Activated naive CD4-positive, alpha-beta T cell (primary cell): ENCODE measurements at regions not wholly inside any gene's neighbourhood (a gene's known extent, or its start where the extent isn't known, plus 50 kb on each side); places are given as distances from the start of the nearest gene placed in this dataset.

ENCODE experiments used
- DNase-seq, 4 experiments: peaks; one replicate each; lab custom pipeline; 2025; lab: John Stamatoyannopoulos, UW

DNA sequence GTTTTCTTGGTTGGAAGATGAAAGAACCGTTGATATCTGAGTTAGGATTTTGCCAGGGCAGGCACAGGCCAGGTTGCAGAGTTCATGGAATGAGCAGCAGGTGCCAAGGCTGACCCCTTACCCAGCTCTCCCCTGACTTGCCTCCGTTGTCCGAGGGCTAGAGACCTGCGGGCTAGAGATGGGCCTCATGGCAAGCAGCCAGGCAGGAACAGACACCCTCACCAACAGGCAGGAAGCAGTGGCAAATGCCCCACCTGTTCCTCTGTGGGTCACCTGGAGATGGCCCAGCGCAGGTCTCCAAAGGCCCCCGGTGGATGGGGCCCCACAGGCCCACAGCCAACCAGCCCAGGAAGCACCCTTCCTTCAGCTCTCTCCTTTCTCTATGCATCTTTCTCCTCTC lies 186.7 kb upstream of the PMEPA1 start:
- DNase-seq, result no peak

DNA sequence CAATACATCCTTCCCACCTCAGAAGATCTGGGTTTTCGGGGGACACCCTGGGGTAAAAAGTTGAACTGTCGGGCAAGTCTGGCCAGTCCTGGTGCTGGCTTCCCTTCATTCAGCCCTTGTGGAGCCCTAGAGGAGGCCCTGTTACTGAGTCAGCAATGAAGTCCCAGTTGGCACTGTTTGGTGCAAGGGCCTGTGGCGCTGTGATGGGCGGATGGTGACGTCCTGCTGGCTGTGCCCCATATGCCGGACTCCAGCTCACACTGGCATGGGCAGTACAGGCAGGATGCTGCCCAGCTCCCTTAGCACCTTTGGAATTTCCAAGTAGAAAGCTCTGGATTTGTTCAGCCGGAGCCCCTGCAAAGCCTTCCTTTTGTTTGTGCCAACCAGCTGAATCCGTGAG lies 186.2 kb upstream of the PMEPA1 start:
- DNase-seq, result no peak

DNA sequence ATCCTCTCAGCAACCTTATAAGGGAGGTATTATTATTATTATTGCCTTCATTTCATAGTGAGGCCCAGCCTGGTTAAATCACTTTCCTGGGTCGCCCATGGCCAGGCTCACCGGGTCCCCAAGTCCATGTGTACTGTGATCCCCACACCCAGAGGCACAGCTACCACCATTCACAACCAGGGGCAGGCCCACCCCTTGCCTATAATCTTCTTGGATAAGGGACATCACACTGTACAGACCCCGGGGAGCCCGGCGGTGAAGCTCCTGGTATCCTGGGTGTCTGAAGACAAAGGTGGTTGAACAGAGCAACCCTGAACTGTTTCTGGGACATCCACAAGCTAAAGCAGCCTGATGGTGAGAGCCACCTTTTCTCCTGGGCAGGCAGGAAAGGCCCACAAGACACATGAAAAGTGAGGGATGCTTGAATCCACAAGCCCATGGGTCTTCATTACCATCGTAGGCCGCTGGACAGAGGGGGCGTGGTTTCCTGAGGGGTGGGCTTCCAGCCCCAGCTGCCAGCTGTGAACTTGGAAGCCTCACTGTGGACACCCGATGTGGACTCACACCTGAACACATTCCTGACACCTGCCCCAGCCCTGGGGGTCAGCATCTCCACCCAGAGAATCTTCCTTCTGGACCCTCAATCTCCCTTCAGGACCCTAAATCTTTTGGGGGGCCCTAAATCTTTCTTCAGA lies 185.5 kb upstream of the PMEPA1 start:
- no peak for DNase-seq

DNA sequence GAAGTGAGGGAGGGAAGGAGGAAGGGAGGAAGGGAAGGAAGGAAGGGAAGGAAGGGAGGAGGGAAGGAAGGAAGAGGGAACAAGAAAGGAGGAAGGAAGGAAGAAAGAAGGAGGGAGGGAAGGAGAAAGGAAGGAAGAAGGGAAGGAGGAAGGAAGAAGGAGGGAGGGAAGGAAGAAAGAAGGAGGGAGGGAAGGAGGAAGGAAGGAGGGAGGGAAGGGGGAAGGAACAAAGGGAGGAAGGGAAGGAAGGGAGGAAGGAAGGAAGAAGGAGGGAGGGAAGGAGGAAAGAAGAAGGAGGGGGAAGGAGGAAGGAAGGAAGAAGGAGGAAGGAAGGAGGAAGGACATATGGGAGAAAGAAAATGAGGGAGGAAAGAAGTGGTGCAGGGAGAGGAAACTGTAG lies 184.7 kb upstream of the PMEPA1 start:
- DNase-seq, result no peak

DNA sequence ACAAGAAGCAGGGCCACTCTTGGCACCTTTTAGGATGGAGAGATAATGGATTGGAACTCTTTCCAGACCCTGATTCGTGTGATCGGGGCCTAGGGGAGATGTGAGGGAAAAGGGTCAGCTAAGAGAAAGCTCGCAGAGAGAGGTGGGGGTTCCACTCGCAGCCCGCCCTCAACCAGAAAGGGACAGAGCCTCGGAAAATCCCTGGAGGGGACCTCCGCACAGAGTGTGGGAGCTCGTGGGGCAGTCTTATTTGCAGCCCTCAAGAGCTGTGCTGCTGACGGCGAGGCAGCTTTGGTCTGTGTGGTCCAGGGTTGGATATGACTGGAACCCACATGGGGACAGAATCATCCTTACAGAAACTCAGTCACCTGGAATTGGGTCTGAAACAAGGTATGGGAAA lies 184.3 kb upstream of the PMEPA1 start:
- no peak for DNase-seq

DNA sequence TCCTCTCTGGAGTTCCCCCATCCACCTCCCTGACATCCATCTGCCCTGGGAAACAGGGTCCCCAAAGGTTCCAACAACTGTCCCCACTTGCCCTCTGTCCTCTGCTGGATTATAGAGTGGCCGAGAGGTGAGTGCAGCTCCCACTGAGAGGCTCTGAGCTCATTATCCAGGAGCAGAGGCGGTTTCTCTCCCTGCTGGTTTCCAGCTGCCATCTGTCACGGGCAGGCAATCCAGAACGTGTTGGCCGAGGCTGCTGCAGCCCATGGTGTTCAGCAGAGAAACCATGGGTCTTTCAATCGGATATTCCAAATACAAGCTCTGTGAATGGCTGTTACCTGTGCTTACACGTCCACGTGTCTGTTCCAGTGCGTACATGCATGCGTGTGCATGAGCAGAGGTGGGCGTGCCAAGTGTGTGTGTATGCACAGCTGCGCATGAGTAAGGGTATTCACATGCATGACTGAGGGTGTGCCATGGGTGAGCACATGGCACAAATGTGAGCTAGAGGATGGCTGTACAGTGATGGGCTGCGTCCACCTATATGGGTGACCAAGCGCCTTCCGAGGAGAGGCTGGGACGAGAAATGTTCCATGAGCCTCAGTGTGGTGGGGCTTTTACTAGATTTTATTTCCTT lies 183.7 kb upstream of the PMEPA1 start:
- DNase-seq, result no peak

DNA sequence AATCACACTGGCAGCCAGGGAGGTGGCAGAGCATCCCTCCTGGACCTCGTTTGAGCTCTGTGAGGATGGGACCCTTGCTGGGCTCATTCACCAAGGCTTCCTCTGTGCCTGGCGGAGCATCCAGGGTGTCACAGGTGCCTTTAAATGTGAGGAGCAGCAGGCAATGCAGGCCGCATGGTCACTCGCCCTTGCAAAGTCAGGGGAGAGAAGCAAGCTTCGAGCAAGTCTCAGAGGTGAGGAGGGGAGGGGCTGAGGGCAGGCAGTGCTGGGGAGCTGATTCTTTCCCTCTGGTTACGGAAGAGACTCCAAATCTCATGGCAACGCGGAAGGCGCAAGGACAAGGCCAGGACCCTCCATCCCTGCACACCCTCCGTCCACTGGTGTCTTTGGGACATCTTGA lies 182.7 kb upstream of the PMEPA1 start:
- DNase-seq, result no peak

DNA sequence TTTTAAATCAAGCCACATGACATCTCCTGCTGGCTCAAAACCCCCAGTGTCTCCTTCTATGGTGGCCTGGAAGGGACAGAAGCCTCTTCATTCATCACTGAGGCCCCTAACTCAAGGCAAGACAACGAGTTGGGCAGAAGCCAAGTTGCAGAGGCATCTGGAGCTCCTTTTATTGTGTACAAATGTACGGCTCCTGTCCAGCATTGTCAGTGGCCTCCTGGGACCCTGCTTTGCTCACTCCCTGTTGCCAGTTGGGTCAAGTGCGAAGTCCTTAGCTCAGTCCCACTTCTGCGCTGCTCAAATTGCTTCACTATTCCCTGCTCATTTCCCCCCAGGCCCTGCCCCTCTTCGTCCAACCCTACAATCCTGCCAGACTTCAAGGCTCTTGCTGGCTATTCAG lies 181.2 kb upstream of the PMEPA1 start:
- no peak for DNase-seq

DNA sequence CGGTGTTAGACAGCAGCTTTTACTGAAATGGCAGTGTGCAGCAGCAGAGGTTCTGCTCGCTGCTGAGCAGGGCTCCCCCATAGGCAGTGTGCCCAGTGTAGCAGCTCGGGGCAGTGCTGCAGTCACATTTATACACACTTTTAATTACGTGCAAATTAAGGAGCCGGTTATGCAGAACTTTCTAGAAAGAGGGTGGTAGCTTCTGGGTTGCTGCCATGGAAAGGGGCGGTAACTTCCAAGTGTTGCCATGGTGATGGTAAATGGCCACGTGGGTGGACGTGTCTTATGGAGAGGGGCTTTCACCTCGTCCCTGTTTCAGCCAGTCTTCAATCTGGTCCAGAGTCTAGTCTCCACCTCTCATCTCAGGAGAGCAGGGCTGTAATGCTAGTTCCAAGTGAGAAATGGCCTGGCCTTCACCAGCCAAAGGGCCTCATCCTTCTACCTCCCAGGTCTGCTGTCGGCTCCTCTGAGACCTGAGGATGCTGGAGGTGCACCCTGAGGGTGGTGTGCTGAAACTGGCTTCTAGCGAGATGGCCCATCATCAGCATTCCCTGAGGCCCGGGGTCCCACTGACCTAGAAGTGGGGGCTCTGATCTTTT lies 180.5 kb upstream of the PMEPA1 start:
- no peak for DNase-seq

DNA sequence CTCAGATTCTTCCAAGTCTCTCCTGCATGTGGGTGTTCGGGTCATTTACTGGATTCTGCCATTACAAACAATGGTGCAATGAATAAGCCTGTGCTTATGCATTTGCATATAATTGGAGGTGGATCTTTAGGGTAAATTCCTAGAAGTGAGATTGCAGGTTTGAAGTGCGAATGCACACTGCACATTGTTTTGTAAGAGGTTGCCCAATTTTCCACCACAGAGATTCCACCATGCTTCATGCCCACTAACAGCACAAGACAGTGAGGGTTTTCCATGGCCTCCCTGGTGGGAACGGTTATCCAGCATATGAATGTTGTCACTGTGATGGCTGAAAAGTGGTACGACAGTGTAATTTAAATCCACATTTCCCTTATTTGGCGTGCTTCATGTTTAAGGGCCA lies 178.8 kb upstream of the PMEPA1 start:
- DNase-seq, result no peak

DNA sequence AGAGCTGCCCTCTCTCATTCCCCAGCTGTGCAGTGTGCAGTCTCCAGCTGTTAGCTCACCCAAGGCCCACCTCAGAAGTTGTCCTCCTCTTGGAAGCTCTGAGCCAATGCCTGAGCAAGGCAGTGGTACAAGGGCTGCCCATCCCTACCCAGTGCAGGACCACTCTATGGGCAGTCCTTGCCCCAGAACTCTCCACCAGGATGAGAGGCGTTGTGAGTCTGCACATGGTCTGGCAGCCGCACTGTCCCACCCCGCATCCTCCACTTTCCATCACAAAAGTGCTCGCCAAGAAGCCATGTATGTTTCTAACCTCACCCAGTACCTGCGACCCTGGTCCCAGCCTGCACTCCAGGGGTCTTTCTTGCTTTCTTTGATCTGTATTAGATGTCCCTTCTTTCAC lies 175.1 kb upstream of the PMEPA1 start:
- no peak for DNase-seq

DNA sequence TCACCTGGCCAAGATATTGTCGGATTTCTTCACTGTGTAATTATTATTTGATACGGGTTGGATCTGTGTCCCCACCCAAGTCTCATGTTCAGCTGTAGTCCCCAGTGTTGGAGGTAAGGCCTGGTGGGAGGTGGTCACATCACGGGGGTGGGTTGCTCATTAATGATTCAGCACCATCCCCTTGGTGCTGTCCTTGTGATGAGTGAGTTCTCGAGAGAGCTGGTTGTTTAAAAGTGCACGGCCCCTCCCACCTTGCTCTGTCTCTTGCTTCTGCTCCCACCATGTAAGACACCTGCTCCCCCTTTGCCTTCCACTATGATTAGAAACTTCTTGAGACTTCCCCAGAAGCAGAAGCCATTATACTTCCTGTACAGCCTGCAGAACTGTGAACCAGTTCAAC lies 173.9 kb upstream of the PMEPA1 start:
- no peak for DNase-seq

DNA sequence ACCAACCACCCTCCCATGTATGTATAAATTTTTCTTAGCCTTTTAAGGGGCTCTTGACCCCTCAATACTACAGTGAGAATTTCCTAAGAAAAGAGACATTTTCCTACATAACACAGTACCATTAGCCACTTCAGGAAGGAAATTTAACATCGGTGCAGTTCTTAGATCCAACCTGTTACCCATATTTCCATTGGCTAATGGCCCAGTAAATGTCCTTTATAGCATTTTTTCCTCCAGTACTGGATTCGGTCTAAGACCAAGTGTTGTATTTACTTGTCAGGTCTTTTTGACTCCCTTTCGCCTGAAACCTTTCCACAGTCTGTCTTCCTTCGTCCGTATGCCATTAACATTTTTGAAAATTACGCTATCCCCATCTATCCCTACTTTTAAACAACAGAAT lies 173.4 kb upstream of the PMEPA1 start:
- no peak for DNase-seq

DNA sequence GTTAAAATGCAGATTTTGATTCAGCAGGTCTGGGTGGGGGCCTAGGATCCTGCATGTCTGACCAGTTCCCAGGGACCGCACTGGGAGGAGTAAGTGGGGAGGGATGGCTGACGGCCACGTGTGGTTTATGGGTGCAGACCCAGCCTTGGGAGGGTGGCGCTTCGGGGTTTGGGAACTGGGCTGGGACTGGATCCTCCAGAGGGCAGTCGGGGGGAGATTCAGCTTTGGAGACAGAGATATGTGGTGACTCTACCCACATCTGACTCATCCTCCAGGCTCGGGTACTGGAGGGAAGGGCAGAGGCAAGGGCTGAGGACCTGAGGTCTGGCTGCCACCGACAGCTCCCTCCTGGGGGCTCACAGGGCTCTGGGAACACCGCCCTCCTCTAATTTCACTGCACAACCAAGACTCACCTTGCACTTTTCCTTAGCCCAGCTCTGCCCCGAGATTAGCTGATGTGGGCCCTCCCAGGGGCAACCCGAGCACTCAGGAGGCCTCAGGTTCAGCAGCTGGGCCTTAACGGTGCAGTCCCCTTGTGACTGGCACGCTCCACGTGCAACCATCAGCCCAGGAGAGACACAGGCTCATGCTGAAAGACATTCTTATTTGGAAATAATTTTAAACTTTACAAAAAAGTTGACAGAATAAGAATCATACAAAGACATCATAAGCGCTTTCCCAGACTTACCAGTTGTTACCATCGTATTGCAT lies 172.8 kb upstream of the PMEPA1 start:
- no peak for DNase-seq

DNA sequence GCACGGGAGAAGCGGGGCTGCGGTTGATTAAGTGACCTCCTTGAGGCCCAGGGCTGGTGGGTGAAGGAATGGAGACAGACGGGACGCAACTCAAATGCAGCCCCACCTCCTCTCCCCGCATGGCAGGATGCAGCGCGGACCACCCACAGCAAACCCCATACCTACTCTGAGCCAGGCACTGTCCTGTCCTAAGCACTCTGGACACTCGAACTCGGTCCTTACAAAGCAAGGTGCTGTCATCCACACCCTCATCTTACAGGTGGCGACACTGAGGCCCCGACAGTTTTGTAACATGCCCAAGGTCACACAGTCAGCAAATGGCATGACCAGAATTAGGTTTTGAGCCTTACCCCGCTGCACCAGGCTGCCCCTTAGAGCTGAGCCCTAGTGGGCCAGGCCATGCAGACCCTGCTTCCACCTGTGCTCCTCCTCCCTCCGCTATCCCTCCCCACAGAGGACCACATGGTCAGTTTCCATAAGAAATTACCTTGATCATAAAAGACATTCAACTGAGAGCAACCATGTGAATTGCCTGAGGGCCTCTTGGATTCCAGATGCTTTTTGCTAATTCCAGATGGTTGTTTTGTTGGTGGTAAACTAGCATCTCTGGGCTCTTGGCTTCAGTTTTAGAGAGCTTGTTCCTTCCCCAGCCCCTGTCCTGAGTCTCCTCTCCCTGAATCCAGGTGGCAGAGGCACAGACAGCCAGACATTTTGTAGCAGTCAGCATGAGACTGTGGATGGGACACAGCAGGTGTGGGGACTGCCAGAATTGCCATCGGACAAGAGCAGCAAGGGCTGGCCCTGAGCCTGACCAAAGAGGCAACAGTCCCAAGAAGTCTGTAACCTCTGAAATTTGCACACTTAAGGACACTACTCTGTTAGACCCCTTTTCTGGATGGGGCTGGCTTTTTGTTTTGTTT lies 171.9 kb upstream of the PMEPA1 start:
- no peak for DNase-seq

DNA sequence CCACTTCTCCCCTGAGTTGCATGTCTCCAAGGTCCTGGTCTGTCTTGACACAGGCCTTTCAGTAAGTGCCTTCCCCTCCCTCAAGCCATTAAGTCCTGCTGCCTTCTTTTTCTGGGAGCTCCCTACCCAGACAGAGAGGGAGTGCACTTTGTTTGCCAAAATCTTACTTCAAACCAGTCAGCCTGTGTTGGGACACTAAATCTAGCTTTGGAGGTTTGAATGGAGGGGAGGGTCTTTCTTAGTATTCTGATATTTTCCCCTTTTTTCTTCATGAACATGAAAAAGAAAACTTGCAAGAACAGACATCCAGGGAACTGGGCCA lies 170.7 kb upstream of the PMEPA1 start:
- DNase-seq, result no peak

DNA sequence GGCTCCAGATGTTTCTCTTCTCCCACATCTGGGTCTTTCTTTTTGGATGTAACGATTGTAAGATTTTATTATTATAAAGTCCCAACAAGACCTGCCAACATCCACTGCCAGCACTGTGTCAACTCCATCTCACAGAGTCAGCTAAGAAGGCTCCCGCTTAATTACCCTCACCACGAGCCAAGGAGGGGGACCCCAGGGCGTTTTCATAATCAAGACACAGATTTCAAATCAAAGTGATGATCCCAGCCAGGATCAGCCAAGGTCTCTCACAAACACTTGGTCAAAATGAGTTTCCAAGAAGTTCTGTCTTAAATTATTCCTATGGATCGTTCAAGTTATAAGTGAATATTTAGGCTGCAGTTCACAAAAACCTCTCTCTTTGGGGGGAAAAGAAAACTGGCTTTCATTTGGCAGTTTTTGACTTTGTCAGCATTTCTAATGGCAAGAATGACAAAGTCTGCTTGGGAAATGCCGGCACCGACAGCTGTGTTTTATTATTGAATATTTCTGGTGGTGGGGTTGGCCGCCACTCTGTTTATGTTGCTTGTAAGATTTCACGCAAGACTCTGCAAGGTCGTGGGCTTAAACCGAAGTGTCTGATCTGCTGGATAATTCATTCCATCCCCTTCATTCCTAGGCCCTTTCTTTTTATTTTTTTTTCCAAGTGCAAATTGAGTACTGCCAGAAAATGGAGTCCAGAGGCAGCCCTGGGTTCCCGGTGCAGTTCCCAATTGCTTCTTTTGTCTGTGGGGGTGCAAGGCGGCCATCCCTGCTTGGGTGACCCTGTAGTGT lies 170.2 kb upstream of the PMEPA1 start:
- DNase-seq, result no peak

DNA sequence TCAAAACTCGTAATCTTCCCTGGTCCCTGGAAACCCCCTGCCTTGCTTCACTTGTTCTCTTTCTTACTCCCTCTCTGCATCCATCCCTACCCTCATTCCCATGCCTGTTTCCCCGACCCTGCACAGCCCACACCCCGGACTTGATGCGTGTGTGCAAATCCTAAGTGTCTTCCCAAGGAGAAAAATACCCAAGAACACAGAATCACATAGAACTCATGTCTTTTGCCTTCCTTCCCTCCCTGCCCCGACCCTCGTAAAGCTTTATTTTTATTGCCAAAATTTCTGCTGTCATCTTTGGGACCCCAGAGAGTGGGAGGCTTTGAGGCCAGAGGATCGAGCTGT lies 169.6 kb upstream of the PMEPA1 start:
- no peak for DNase-seq

DNA sequence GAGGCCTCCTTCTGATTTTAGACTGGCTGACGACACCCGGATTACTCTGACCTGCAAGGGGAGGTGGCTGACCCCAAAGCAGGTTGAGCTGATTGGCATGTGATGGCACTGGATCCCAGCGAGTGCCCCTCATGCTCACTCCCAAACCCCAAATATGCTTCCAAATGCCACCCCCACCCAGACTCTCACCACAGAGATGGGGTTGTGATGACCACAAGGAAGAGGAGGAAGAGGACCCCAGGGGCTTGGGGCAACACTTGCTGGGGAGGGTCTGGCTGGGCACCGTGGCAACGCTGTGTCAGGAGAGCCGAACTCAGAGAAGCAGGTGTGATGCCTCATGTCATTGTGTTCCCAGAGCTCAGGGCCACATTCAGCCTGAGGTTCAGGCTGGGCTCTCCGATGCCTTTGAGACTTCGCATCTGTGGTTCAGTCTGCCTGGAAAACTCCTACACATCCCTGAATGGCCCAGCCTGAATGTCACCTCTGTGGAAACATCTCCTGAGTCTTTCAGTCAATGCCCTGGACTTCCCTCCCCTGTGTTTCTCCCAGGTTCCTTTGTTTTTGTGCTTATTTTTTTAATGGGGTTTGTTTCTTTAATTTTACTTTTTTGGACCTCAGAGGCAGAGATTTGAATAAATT lies 169.1 kb upstream of the PMEPA1 start:
- no peak for DNase-seq

DNA sequence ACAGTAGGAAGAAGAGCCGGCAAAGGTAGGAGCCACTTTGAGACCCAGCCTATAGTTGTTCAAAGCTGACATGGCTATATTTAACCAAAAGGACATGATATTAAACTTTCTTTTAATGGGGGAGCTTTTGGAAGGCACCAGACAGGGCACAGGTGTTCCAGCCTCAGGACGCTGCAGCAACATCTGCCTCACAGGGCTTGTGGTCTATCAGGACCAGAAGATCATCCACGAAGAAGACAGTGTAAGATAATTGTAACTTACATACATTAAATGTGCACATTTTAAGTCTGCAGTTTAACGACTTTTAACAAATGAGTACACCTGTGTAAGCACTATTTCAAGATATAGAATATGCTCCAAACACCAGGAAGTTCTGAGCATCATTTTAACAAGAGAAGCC lies 168.2 kb upstream of the PMEPA1 start:
- DNase-seq, result no peak
